HFF-Myc (cell line): ENCODE measurements at regions not wholly inside any gene's neighbourhood (a gene's known extent, or its start where the extent isn't known, plus 50 kb on each side); places are given as distances from the start of the nearest gene placed in this dataset.
"Not testable (repeated sequence)": the region's sequence is repeated elsewhere in the genome, so short reads cannot be mapped to it uniquely, and the experiment has no call there.

Experiments
- DNase-seq: peaks from one replicate; pipeline ENCODE4 v3.0.0-alpha.2; 2011; ENCODE audit warnings: low read depth; ENCODE audit errors: extremely low read depth
- H3K4me3 ChIP-seq: replicated peaks from 2 replicates; pipeline ENCODE4 v1.5.1; 2011; ENCODE audit warnings: low read depth, mild to moderate bottlenecking, control low read depth, low read length
- TF ChIP-seq, protein P1 (sequence below): IDR thresholded peaks from 2 replicates; pipeline ENCODE4 v1.5.1; 2012; ENCODE audit warnings: mild to moderate bottlenecking, low read depth, low read length, control low read depth; ENCODE audit errors: missing control alignments

DNA sequence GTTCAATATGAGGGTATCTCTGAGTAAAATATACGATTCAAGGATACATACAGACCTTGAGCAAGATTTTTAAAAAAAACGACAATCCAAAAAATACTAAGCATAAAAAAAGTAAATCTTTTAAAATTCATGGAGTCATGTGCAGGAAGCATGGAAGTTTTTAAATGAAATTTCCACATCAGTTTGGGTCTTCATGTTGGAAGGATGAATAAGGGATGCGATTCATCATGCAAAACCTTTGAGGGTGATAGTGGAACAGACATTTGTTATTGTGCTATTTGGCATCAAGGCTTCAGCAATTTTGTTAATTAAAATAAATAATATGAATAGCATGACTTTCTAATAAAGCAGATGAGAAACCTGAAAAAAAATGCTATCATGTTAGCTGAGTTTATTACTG, 815.0 kb upstream of the PCDH10 start:
- no peak overlapping the region for H3K4me3 ChIP-seq
- DNase-seq: no peak
- TF ChIP-seq, protein P1, sequence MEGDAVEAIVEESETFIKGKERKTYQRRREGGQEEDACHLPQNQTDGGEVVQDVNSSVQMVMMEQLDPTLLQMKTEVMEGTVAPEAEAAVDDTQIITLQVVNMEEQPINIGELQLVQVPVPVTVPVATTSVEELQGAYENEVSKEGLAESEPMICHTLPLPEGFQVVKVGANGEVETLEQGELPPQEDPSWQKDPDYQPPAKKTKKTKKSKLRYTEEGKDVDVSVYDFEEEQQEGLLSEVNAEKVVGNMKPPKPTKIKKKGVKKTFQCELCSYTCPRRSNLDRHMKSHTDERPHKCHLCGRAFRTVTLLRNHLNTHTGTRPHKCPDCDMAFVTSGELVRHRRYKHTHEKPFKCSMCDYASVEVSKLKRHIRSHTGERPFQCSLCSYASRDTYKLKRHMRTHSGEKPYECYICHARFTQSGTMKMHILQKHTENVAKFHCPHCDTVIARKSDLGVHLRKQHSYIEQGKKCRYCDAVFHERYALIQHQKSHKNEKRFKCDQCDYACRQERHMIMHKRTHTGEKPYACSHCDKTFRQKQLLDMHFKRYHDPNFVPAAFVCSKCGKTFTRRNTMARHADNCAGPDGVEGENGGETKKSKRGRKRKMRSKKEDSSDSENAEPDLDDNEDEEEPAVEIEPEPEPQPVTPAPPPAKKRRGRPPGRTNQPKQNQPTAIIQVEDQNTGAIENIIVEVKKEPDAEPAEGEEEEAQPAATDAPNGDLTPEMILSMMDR: no peak

DNA sequence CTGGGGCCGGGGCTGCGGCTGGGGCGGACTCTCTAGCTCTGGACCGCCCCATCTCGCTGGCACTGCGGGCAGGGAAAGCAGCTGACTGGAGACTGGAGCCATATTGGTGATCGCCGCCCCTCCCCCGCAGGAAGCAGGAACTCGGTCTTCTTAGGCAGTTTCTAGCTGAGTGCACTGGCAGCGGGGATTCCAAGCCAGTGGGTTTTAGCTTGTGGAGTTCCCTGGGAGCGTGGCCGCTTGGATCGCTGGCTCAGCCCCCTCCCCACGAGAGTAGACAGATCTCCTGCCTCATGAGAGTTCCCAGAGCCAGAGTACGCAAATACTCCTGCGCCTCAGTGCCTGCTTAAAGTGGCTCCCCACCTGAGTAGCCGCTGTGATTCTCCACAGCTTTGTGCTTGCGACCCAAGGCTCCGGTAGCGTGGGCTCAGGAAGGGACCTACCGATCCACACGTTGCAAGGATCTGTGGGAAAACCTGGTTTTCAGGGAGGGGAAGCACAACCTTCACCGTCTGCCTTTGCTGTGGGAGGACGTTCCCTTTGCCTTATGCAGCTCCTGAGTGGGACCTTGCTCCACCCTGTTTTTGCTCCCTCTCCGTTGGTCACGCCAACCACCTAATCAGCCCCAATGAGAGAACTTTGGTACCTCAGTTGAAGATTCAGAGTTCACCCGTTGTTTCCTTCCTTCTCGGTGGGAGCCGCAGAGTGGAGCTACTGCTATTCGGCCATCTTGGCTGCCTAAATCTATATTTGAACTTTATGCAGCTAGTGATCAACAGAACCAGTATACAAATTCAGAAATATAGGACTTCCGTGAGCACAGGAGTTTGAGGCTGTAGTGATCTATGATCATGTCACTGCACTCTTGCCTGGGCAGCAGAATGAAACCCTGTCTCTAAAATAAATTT, 803.9 kb upstream of the PCDH10 start:
- TF ChIP-seq, protein P1: no peak
- no peak for DNase-seq
- H3K4me3 ChIP-seq: no peak overlapping the region

DNA sequence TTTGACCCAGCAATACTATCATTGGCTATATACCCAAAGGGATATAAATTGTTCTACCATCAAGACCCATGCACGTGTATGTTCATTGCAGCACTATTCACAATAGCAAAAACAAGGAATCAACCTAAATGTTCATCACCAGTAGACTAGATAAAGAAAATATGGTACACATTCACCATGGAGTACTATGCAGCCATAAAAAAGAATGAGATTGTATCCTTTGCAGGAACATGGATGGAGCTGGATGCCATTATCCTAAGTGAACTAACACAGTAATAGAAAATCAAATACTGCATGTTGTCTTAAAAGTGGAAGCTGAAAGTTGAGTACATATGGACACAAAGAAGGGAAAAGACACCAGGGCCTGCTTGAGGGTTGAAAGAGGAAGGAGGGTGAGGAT, 803.1 kb upstream of the PCDH10 start:
- TF ChIP-seq, protein P1: no peak
- no peak overlapping the region for H3K4me3 ChIP-seq
- no peak for DNase-seq

DNA sequence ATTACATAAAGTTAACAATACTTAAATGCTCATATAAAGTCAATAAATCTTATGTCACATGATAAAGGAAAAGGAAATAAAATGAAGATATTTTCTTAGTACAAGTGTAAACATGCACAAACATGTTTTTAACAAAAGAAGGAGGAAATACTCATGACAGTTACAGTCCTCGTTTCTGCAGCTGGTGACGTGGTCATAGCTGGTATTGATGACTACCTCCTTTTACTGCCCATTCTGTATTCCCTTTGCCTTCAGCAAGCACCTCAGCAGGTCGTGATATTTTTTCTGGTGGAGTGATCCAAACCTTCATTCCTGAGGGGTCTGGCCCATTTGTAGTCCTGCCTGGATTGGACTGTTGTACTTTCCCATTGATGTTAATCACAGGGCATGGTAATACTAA, 797.5 kb upstream of the PCDH10 start:
- not testable (repeated sequence) for DNase-seq, H3K4me3 ChIP-seq

DNA sequence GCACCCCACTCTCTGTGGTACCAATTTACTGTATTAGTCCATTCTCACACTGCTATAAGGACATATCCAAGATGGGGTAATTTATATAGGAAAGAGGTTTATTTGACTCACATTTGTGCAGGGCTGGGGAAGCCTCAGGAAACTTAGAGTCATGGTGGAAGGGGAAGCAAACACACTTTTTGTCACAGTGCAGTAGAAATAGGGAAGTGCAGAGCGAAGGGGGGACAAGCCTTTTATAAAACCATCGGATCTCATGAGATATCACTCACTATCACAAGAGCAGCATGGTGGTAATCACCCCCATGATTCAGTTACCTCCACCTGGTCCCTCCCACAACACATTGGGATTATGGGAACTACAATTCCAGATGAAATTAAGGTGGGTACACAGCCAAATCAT, 766.9 kb upstream of the PCDH10 start:
- TF ChIP-seq, protein P1: no peak
- no peak for DNase-seq
- no peak overlapping the region for H3K4me3 ChIP-seq

DNA sequence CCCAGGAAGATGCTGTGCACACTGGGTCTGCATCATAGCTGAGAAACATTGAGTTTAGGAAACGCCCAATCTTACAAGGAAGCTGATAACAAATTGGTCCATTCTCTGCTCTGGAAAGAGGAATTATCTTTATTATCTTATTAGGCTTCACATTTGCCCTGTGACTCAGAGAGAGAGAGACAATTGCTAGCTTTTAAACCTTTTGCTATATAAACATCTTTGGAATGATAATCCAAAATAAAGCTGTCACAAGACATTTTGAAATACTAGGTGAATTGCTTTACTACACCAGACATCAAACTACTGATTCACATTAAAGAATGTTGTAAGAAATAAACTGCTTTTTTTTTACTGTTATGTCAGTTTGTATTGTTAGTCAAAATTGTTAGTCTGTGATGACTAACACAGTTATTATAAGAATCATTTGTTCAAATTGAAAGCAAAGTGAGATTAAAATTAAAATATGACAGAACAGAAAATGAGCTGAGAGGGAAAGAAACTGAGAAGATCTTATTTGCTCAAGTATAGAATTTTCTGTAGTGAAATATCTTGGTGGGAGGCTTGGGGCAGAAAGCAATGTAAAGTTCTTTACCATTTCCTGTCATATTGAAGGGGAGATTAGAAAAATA, 765.4 kb upstream of the PCDH10 start:
- no peak overlapping the region for H3K4me3 ChIP-seq
- TF ChIP-seq, protein P1: no peak
- DNase-seq: no peak

DNA sequence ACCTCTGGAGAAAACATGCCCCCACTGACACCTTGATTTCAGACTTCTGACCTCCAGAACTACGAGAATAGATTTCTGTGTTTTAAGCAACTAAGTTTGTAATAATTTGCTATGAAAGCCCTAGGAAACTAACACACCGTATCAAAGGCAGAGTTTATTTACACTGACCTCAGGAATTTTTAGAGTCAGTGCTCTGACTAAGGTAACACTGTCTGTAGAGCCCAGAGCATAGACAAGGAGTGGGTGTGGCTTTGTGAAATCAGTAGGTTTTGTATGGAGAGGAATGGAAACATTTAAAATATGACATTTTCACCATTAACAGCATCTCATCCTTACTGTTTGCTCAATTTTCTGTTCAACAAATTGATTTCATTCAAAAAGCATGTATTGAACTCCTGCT, 764.4 kb upstream of the PCDH10 start:
- TF ChIP-seq, protein P1: no peak
- no peak overlapping the region for H3K4me3 ChIP-seq
- DNase-seq: no peak
